ENCODE measurements at regions not wholly inside any gene's neighbourhood (a gene's known extent, or its start where the extent isn't known, plus 50 kb on each side); places are given as distances from the start of the nearest gene placed in this dataset.
"Not testable (repeated sequence)": the region's sequence is repeated elsewhere in the genome, so short reads cannot be mapped to it uniquely, and the experiment has no call there.

DNA sequence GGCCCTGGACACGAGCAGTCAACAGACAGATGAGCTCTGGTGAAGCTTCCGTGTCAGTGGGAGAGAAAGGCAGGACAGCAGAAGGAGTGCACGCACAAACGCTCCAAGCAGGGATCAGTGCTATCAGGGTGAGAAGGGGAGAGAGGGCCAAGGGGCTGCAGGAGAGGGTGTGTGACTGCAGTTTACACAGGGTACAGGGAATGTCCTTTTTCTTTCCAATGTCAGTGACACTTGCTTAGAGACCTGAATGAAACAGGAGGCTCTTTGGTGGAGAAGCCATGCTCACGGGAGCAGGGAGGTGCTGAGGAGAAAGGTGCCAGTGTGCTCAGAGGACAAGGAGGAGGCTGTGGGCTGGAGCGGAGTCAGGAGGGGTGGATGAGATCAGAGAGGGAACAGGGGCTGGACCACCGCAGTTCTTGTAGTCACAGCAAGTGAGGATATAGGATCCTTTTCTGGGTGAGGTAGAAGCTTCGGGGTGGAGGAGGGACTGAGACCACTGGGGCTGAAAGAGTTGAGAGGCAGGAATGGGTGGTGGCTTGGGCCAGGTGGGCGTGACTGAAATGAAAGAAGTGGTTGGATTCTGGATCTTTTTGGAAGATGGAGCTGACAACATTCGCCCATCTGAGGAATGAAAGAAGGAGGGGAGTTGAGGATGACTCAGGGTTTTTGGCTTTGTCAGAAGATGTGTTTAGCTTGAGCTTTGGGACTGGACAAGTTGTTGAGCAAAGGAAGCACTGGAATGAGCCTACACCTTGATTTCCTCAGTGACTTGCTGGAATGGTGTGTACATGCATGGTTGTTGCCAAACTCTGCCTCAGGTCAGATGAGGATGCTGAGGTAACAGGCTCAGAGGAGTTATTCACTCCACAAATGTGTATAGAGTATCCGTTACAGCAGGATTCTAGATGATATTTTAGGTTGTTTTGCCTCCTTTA lies 87.9 kb downstream of the ADAMTS15 start:
- WGBS (ENCODE audit: extremely low coverage, insufficient read length, low lambda C conversion rate), result no CpG with 5 or more reads among the region's 11 CpGs
- no peak for DNase-seq
- H3K36me3 Mint-ChIP-seq (ENCODE audit: insufficient read depth in 1 of 3, low read depth in 3 of 3), result no peaks in the 10 kb centered on the region

DNA sequence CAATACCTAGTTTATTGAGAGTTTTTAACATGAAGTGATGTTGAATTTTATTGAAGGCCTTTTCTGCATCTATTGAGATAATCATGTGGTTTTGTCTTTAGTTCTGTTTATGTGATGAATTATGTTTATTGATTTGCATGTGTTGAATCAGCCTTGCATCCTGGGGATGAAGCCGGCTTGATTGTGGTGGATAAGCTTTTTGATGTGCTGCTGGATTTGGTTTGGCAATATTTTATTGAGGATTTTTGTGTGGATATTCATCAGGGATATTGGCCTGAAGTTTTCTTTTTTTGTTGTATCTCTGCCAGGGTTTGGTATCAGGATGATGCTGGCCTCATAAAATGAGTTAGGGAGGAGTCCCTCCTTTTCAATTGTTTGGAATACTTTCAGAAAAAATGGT lies 91.2 kb downstream of the ADAMTS15 start:
- not testable (repeated sequence) for H3K4me2 ChIP-seq (ENCODE audit: insufficient read depth, insufficient read length, low read length); H2AFZ ChIP-seq (ENCODE audit: low read length); H3K27me3 Mint-ChIP-seq (ENCODE audit: low read depth)

More for the DNA sequence above, 87.9 kb downstream of the ADAMTS15 start:
- no peak for TF ChIP-seq CTCF (conservative IDR thresholded peaks at IDR 0.05)
- Histone ChIP-seq H4K91ac (ENCODE audit: insufficient read length, low read depth, low read length) (no peak overlapping the region), H2AK5ac (ENCODE audit: insufficient read length, low read length) (no peak overlapping the region), H3K79me1 (ENCODE audit: insufficient read depth, low read depth, low read length, poor library complexity, severe bottlenecking) (no peaks in the 10 kb centered on the region), H3K27me3 (ENCODE audit: insufficient read depth, low read length) (no peaks in the 10 kb centered on the region), H3K4me2 (ENCODE audit: insufficient read depth, insufficient read length, low read length) (no peak overlapping the region), H3K23me2 (ENCODE audit: insufficient read length, low read depth, low read length, poor library complexity, severe bottlenecking) (no peaks in the 10 kb centered on the region), H3K56ac (ENCODE audit: insufficient read length, low read depth, low read length) (no peak overlapping the region), H3K4ac (ENCODE audit: low read depth, low read length) (no peak overlapping the region), H3K9me3 (ENCODE audit: control insufficient read depth, low read depth, low read length) (no peaks in the 10 kb centered on the region), H2AFZ (ENCODE audit: low read length) (no peak overlapping the region), H4K8ac (replicated peaks; ENCODE audit: insufficient read length, low read depth, low read length) (no peak overlapping the region), H3K79me2 (ENCODE audit: insufficient read depth, low read length) (no peaks in the 10 kb centered on the region), H3K23ac (ENCODE audit: insufficient read length, low read depth, low read length) (no peak overlapping the region), H3K27ac (ENCODE audit: insufficient read length, low read depth, low read length) (no peak overlapping the region), H4K5ac (ENCODE audit: insufficient read length, low read depth, low read length) (no peak overlapping the region), H3K4me1 (ENCODE audit: insufficient read depth, low read length) (no peaks in the 10 kb centered on the region), H2BK120ac (ENCODE audit: low read depth, low read length, poor library complexity, severe bottlenecking) (no peak overlapping the region), H4K20me1 (ENCODE audit: control insufficient read depth, insufficient read depth, insufficient read length) (no peaks in the 10 kb centered on the region), H3K9ac (ENCODE audit: extremely low read depth, insufficient read length, low read length) (no peak overlapping the region), H3K14ac (ENCODE audit: insufficient read depth, low read length) (no peak overlapping the region), H2BK15ac (ENCODE audit: low read depth, low read length) (no peak overlapping the region), H3T11ph (ENCODE audit: low read length) (no peak overlapping the region), H2BK12ac (ENCODE audit: insufficient read length, low read depth, low read length) (no peak overlapping the region), H2BK20ac (ENCODE audit: low read depth, low read length, poor library complexity, severe bottlenecking) (no peak overlapping the region), H3K18ac (ENCODE audit: insufficient read length, low read depth, low read length) (no peak overlapping the region), H2BK5ac (ENCODE audit: insufficient read length, low read length) (no peak overlapping the region)
- H3K27me3 Mint-ChIP-seq (ENCODE audit: low read depth), result peaks cover 13% of the 10 kb centered on the region
- H3K4me1 Mint-ChIP-seq, result peaks cover 0 to 7% of the 10 kb centered on the region in 2 experiments; a peak in 2 of 4 replicates
- no peak overlapping the region for H3K27ac Mint-ChIP-seq
- no peak overlapping the region for H3K4me3 Mint-ChIP-seq
- H3K9me3 Mint-ChIP-seq, result no peaks in the 10 kb centered on the region; a peak in 1 of 5 replicates

More for the DNA sequence above, 91.2 kb downstream of the ADAMTS15 start:
- not testable (repeated sequence) for H3K4me1 Mint-ChIP-seq; H4K5ac ChIP-seq (ENCODE audit: insufficient read length, low read depth, low read length); H3K23me2 ChIP-seq (ENCODE audit: insufficient read length, low read depth, low read length, poor library complexity, severe bottlenecking); H3K79me1 ChIP-seq (ENCODE audit: insufficient read depth, low read depth, low read length, poor library complexity, severe bottlenecking); H3K9me3 Mint-ChIP-seq; H3K18ac ChIP-seq (ENCODE audit: insufficient read length, low read depth, low read length); H3K9me3 ChIP-seq (ENCODE audit: control insufficient read depth, low read depth, low read length); H3K36me3 Mint-ChIP-seq (ENCODE audit: insufficient read depth in 1 of 3, low read depth in 3 of 3); H4K91ac ChIP-seq (ENCODE audit: insufficient read length, low read depth, low read length); H3K4me1 ChIP-seq (ENCODE audit: insufficient read depth, low read length); H3K9ac ChIP-seq (ENCODE audit: extremely low read depth, insufficient read length, low read length); H3K27ac Mint-ChIP-seq; DNase-seq; H4K8ac ChIP-seq (replicated peaks; ENCODE audit: insufficient read length, low read depth, low read length); H2BK20ac ChIP-seq (ENCODE audit: low read depth, low read length, poor library complexity, severe bottlenecking); H3T11ph ChIP-seq (ENCODE audit: low read length); H4K20me1 ChIP-seq (ENCODE audit: control insufficient read depth, insufficient read depth, insufficient read length); H3K4ac ChIP-seq (ENCODE audit: low read depth, low read length); H3K23ac ChIP-seq (ENCODE audit: insufficient read length, low read depth, low read length); H3K4me3 Mint-ChIP-seq; H2BK5ac ChIP-seq (ENCODE audit: insufficient read length, low read length); H2BK15ac ChIP-seq (ENCODE audit: low read depth, low read length); H3K27me3 ChIP-seq (ENCODE audit: insufficient read depth, low read length); H3K27ac ChIP-seq (ENCODE audit: insufficient read length, low read depth, low read length); H3K79me2 ChIP-seq (ENCODE audit: insufficient read depth, low read length); H2AK5ac ChIP-seq (ENCODE audit: insufficient read length, low read length); H3K14ac ChIP-seq (ENCODE audit: insufficient read depth, low read length); H2BK12ac ChIP-seq (ENCODE audit: insufficient read length, low read depth, low read length); H3K56ac ChIP-seq (ENCODE audit: insufficient read length, low read depth, low read length); H2BK120ac ChIP-seq (ENCODE audit: low read depth, low read length, poor library complexity, severe bottlenecking)
- no CpG with 5 or more reads among the region's 1 CpG for WGBS (ENCODE audit: extremely low coverage, insufficient read length, low lambda C conversion rate)

Measured in H9 (cell line).